Mammary epithelial cell (primary cell): ENCODE measurements at regions not wholly inside any gene's neighbourhood (a gene's known extent, or its start where the extent isn't known, plus 50 kb on each side); places are given as distances from the start of the nearest gene placed in this dataset.

Source experiments
- CTCF ChIP-seq, 2 donors: IDR thresholded peaks in 1 of 2; conservative IDR thresholded peaks in 1 of 2; 2 replicates each; pipeline ENCODE4 v1.5.1; 2011 to 2012; ENCODE audit warnings: inconsistent platforms in 2 of 2, low read length in 2 of 2, mild to moderate bottlenecking in 2 of 2, control low read depth in 1 of 2, low read depth in 1 of 2; ENCODE audit not compliant: insufficient read depth in 1 of 2; ENCODE audit errors: extremely low read depth in 1 of 2
- EZH2 ChIP-seq: IDR thresholded peaks from 2 replicates; pipeline ENCODE4 v1.6.1; 2012; ENCODE audit warnings: low read length, inconsistent platforms, borderline replicate concordance

- TF ChIP-seq CTCF (conservative IDR thresholded peaks at IDR 0.05 in 1 of 2, IDR thresholded peaks at IDR 0.05 in 1 of 2; ENCODE audit: extremely low read depth in 1 of 2, insufficient read depth in 1 of 2, low read depth in 1 of 2, low read length in 2 of 2) (no peak), EZH2 (no peak)
Observed at GRCh38 chr2:42914860-42915259, 122.5 kb upstream of the HAAO start.
